ENCODE measurements at regions not wholly inside any gene's neighbourhood (a gene's known extent, or its start where the extent isn't known, plus 50 kb on each side); places are given as distances from the start of the nearest gene placed in this dataset.
"Not testable (repeated sequence)": the region's sequence is repeated elsewhere in the genome, so short reads cannot be mapped to it uniquely, and the experiment has no call there.

DNA sequence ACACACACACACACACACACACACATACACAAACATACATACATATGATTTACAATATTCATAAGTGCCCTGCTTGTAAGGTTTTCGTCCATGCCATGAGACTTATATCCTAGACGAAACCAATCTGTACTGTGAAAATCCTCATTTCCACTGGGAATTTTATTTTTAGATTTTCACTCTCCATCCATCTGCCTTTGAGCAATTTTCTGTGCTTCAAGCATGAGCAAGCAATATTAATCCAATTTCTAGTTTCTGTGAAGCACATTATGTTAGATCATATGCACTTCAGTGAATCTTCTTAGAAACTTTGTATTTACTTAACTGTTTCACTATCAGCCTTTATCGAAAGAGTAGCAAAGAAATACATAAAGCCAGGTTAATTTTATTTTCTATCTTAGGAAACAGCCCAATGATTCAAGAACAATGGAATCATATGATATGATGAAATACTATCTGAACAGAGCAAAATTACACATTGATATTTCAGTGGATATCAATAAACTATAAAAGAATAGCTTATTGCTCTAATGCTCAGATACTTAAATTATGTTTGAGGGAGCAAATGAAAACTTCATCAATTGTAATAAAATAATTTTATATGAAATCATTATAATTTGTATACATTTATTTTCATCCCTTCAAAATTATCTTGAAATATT is 1100.7 kb upstream of the MIR17HG start:
- no peak for DNase-seq (ENCODE audit: low read depth)

- DNase-seq (ENCODE audit: low read depth), result no peak
Measured at GRCh38 chr13:90253806-90254205, 1093.7 kb upstream of the MIR17HG start.

GRCh38 chr13:90254437-90254836 is 1093.0 kb upstream of the MIR17HG start:
- no peak for DNase-seq (ENCODE audit: low read depth)

GRCh38 chr13:90256746-90257145 is 1090.7 kb upstream of the MIR17HG start:
- DNase-seq (ENCODE audit: low read depth), result no peak

GRCh38 chr13:90258129-90258528 is 1089.4 kb upstream of the MIR17HG start:
- DNase-seq (ENCODE audit: low read depth), result no peak

- DNase-seq (ENCODE audit: low read depth), result no peak
Measured at GRCh38 chr13:90261343-90261742, 1086.1 kb upstream of the MIR17HG start.

- DNase-seq (ENCODE audit: low read depth), result no peak
Measured at GRCh38 chr13:90270226-90270625, 1077.3 kb upstream of the MIR17HG start.

DNA sequence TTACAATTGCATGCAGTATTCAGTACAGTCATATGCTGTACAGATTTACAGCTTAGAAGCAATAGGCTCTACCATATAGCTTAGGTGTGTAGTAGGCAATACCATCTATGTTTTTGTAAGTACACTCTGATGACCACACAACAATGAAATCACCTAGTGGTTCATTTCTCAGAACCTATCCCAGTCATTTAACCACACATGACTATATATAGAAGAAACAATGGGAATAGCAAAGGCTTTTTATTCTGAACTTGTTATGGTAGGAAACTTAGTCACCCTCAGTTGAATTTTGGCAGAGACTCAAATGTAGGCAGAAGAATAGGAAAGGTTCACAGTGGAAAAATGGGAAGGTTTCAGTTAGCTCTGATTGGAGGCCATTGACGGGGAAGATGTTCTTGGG is 1075.1 kb upstream of the MIR17HG start:
- DNase-seq (ENCODE audit: low read depth), result no peak

DNA sequence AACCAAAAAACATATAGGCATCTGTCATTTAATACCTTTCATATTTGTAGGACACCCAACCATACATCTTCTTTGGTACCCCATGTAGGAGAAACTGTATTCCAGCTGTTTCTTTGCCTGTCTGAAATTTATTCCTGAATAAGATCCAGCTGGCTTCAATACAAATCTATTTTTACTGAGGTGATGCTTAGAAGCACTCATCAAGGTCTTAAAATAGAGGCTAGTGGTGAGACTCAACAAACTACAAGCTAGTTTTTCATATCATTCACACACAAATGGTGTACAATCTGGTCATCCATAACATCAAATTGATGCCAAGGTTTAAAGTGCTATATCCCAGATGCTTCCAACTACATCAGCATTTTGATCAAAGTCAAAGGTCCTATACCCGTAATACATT is 1071.3 kb upstream of the MIR17HG start:
- DNase-seq (ENCODE audit: low read depth), result no peak

GRCh38 chr13:90278231-90278630 is 1069.3 kb upstream of the MIR17HG start:
- not testable (repeated sequence) for DNase-seq (ENCODE audit: low read depth)

DNA sequence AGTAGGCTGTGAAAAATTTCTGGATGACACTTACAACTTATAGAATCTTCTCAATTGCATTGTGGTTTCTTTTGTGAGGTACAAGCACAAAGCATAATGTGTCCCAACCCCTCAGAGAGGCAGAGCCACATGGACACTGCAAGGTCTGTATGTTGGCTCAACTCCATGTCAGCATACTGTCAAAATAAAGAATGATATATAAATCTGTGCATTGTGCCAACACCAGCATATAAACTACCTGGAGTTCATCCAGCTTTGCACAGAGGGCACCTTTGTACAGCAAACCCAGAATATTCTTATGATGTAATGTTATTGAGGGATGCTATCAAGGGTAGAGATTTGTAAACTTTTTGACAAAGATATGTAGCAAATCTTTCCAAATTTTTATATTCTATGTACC is 1065.8 kb upstream of the MIR17HG start:
- DNase-seq (ENCODE audit: low read depth), result no peak

DNA sequence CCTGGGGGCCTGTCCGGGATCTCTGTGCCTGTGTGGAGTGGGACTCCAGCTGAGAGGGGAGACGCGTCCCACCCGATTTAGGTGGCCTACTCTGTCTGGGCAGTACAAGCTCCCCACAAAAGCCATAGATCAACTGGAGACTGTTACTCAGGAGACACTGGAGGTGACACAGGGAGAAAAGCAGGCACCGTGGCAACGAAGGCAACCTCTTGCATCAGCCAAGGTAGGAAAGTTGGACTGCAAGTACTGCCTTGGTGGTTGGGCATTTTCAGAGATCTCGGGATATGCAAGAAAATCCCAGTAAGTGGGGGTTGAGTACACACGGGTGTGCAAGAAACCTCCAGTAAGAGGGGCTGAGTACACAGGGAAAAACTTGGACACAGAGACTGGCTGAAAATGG is 1060.0 kb upstream of the MIR17HG start:
- no peak for DNase-seq (ENCODE audit: low read depth)

GRCh38 chr13:90293793-90294361 is 1053.6 kb upstream of the MIR17HG start:
- DNase-seq (ENCODE audit: low read depth), result no peak

- no peak for DNase-seq (ENCODE audit: low read depth)
Measured at GRCh38 chr13:90299238-90299637, 1048.2 kb upstream of the MIR17HG start.

GRCh38 chr13:90300015-90300414 is 1047.5 kb upstream of the MIR17HG start:
- DNase-seq (ENCODE audit: low read depth), result no peak

DNA sequence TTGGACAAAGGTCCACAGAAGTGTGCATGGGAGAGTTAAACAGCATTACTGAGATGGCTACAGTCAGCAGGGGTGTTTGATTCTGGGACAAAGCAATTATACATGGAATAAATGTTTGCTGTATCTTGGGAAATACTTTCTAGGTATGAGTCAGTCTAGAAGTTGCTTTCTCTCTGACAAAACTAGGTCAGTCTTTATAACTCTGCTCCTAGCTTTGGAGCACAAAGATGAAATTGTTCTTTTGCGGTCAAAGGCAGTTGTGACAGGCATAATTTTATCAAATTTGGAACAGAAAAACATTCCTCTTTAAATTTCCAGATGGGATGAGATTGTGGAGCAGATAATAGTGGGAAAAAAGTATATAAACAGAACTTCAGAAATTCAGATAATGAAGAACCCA is 1045.4 kb upstream of the MIR17HG start:
- no peak for DNase-seq (ENCODE audit: low read depth)

DNA sequence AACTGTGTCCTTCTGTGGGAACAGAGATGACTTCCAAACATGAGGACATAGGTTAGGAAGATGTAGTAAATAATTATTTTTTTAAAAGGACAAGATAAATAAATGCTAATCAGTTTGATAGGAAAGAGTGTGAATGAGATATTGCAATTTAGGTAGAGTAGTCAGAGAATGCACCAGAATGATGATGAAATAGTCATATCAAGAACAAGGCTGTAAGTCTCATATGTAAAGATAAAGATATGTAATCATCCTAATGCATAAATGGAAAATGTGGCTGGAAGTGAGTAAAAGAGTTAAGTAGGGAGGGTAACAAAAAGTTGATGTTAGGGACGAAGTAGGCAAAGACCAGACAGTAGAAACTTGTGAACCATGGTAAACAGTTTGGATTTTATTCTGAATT is 1041.7 kb upstream of the MIR17HG start:
- DNase-seq (ENCODE audit: low read depth), result no peak

GRCh38 chr13:90307136-90307535 is 1040.4 kb upstream of the MIR17HG start:
- DNase-seq (ENCODE audit: low read depth), result no peak

GRCh38 chr13:90308249-90308648 is 1039.2 kb upstream of the MIR17HG start:
- DNase-seq (ENCODE audit: low read depth), result no peak

DNA sequence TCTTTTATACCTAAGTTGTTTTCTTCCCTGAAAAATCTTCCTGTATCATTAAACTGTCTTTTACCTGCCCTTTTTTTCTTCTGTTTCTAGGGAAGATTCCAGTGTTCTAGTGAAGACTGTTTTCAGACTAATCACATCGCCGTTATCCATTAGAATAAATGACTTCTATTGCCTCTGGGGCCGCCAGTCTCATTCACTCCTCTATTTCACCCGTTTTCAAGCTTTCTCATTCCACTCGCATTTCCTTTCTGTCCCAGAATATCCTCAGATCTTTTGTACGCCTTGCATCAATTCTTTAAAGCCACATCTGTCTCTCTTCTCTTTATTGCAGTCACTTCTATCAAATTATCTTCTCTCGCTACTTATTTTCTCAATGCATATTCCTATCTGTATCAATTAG is 1035.6 kb upstream of the MIR17HG start:
- DNase-seq (ENCODE audit: low read depth), result no peak

DNA sequence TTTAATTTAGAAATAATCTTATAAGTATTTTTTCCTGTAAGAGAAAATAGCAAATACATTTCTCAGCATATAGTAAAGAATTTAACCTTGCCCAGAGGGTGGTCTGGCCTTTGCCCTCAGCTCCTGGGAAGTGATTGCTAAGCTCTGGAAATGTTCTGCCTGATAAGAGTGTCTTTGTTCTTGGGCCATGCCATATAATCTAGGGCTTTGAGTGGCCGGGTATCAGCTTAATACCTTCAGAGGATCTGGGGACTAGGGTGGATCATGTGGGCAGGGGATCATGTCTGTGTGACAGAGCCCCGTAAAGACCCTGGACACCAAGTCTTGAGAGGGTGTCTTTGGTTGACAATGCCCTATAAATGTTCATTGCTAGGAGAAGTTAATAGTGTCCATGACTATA is 1032.4 kb upstream of the MIR17HG start:
- no peak for DNase-seq (ENCODE audit: low read depth)

DNA sequence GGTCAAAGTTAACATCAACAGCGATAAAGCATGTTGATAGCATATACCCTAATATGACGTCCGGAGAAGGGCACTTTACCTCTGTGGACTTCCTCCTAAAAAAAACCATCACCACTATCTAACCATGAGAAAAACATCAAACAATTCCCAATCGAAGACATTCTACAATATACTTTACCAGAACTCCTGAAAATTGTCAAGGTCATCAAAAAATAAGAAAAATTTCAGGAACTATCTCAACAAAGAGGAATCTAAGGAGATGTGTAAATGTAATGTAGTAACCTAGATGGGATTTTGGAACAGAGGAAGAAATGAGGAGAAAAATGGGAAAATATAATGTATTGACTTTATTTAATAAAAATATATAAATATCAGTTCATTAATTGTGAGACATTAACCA is 1026.8 kb upstream of the MIR17HG start:
- no peak for DNase-seq (ENCODE audit: low read depth)

- no peak for DNase-seq (ENCODE audit: low read depth)
Measured at GRCh38 chr13:90321281-90321931, 1026.1 kb upstream of the MIR17HG start.

DNA sequence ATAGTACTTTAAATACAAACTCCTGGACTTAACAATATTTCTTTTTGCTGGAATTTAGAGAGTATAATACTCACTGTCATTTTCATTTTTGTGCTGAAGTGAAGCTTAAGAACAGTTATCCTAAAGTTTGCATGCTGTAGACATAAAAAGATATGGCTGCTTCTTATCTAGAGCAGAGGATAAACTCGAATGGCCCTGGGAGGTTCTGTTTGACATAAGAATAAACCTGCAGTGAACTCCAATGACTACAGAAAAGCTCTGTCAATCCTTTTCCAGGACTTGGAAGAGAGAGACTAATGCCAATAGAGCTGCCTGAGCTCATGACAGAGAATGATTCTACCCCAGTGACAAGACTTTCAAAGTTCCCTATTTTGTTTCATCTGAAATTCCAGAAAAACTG is 1017.8 kb upstream of the MIR17HG start:
- no peak for DNase-seq (ENCODE audit: low read depth)

All from activated T-helper 1 cell treated with Interleukin-2 at 50 U/mL for 16 hours (primary cell).